SK-N-MC (cell line): ENCODE measurements at regions not wholly inside any gene's neighbourhood (a gene's known extent, or its start where the extent isn't known, plus 50 kb on each side); places are given as distances from the start of the nearest gene placed in this dataset.

Experiments
- EZH2 ChIP-seq: fragments of 200-600 bp; sonication (generic); IDR thresholded peaks from one replicate; pipeline ENCODE4 v1.6.1; 2017; ENCODE audit warnings: antibody characterized with exemption
- POLR2AphosphoS5 ChIP-seq: IDR thresholded peaks from 2 replicates; pipeline ENCODE4 v1.6.1; 2012; ENCODE audit warnings: mild to moderate bottlenecking, low read depth, low read length, borderline replicate concordance

GRCh38 chr21:22725436-22725835 lies 1727.2 kb downstream of the NCAM2 start:
- no peak for TF ChIP-seq POLR2AphosphoS5
- TF ChIP-seq EZH2 = no peak
